ENCODE measurements at regions not wholly inside any gene's neighbourhood (a gene's known extent, or its start where the extent isn't known, plus 50 kb on each side); places are given as distances from the start of the nearest gene placed in this dataset.

- no peak for TF ChIP-seq POLR2AphosphoS5 (IDR thresholded peaks at IDR 0.05; ENCODE audit: insufficient read depth in 1 of 2, low read depth in 1 of 2)
- TF ChIP-seq CTCF (IDR thresholded peaks at IDR 0.05): no peak
Observed at GRCh38 chr1:110760321-110760720, 85.6 kb upstream of the KCNA3 start.
